CD4-positive, alpha-beta memory T cell (primary cell): ENCODE measurements at regions not wholly inside any gene's neighbourhood (a gene's known extent, or its start where the extent isn't known, plus 50 kb on each side); places are given as distances from the start of the nearest gene placed in this dataset.
"Not testable (repeated sequence)": the region's sequence is repeated elsewhere in the genome, so short reads cannot be mapped to it uniquely, and the experiment has no call there.

Experiments used
- CTCF ChIA-PET: fragments of 350-600 bp; sonication (Branson Sonifier 250); formaldehyde crosslinking; loops from one replicate; lab custom pipeline; 2021; ENCODE audit warnings: inconsistent platforms; ENCODE audit not compliant: partially characterized antibody; lab: Charles Lee
- POLR2A ChIA-PET: fragments of 350-600 bp; sonication (Branson Sonifier 250); formaldehyde crosslinking; loops from one replicate; lab custom pipeline; 2021; ENCODE audit not compliant: partially characterized antibody; lab: Charles Lee
- DNase-seq, 5 donors: peaks; one replicate each; pipeline versions ENCODE4 v3.0.0 to v3.0.0-alpha.2; 2020 to 2022; ENCODE audit warnings: mixed read lengths in 1 of 5
- H3K27ac ChIP-seq: one replicate; pipeline ENCODE4 v1.7.0; 2013; ENCODE audit warnings: low read depth, low read length
- H3K27me3 ChIP-seq: 2 replicates; pipeline ENCODE4 v1.7.0; 2013; ENCODE audit warnings: mild to moderate bottlenecking, low read length, moderate library complexity; ENCODE audit not compliant: insufficient read depth
- H3K36me3 ChIP-seq: 2 replicates; pipeline ENCODE4 v1.7.0; 2013; ENCODE audit warnings: mild to moderate bottlenecking, low read length, moderate library complexity; ENCODE audit not compliant: insufficient read depth
- H3K4me1 ChIP-seq: 2 replicates; pipeline ENCODE4 v1.7.0; 2013; ENCODE audit warnings: mild to moderate bottlenecking, low read length, moderate library complexity; ENCODE audit not compliant: insufficient read depth
- H3K4me3 ChIP-seq, 2 donors: one replicate each; pipeline ENCODE4 v1.7.0; 2013; ENCODE audit warnings: low read length in 2 of 2, mild to moderate bottlenecking in 1 of 2
- H3K9me3 ChIP-seq, 2 donors: one replicate each; pipeline ENCODE4 v1.7.0; 2013; ENCODE audit warnings: low read length in 2 of 2, control low read depth in 1 of 2; ENCODE audit not compliant: control insufficient read depth in 1 of 2
- H3K27ac Mint-ChIP-seq, 7 donors: one replicate each; pipeline ENCODE4 v1.8.0; 2020 to 2021; ENCODE audit warnings: mixed read lengths in 7 of 7, mild to moderate bottlenecking in 6 of 7, inconsistent platforms in 3 of 7, moderate library complexity in 3 of 7
- H3K27me3 Mint-ChIP-seq, 2 donors: one replicate each; pipeline ENCODE4 v1.8.0; 2020 to 2021; ENCODE audit warnings: mixed read lengths in 2 of 2
- H3K36me3 Mint-ChIP-seq, 2 donors: one replicate each; pipeline ENCODE4 v1.8.0; 2020 to 2021; ENCODE audit warnings: mixed read lengths in 2 of 2, inconsistent platforms in 1 of 2, mild to moderate bottlenecking in 1 of 2
- H3K4me1 Mint-ChIP-seq, 4 donors: one replicate each; pipeline ENCODE4 v1.8.0; 2020 to 2021; ENCODE audit warnings: mixed read lengths in 4 of 4, mild to moderate bottlenecking in 1 of 4
- H3K4me3 Mint-ChIP-seq, 8 donors: one replicate each; pipeline ENCODE4 v1.8.0; 2020 to 2021; ENCODE audit warnings: mixed read lengths in 8 of 8, mild to moderate bottlenecking in 7 of 8, moderate library complexity in 6 of 8, inconsistent platforms in 3 of 8
- H3K9me3 Mint-ChIP-seq, 8 donors: one replicate each; pipeline ENCODE4 v1.8.0; 2020 to 2021; ENCODE audit warnings: mixed read lengths in 8 of 8, mild to moderate bottlenecking in 5 of 8, inconsistent platforms in 3 of 8, moderate library complexity in 1 of 8
- intact Hi-C: fragments of 100-400 bp; cut with micrococcal nuclease; formaldehyde crosslinking; loops from one replicate; pipeline ENCODE4 v1.15.1; 2023

- Mint-ChIP-seq H3K4me1 (peaks cover 19 to 60% (median 39%) of the 10 kb centered on the region in 4 donors), H3K27ac (peak overlapping the region in 1 of 7 donors; percentile 38), H3K4me3 (no peak overlapping the region), H3K27me3 (no peaks in the 10 kb centered on the region), H3K36me3 (peaks cover 9 to 10% of the 10 kb centered on the region in 2 donors), H3K9me3 (no peaks in the 10 kb centered on the region)
- CTCF ChIA-PET, result no interaction called here
- intact Hi-C loops, result no loop called here
- no peak for DNase-seq
- H3K36me3 ChIP-seq, result no peaks in the 10 kb centered on the region
- H3K27ac ChIP-seq, result no peak overlapping the region
- no peak overlapping the region for H3K4me3 ChIP-seq
- no peaks in the 10 kb centered on the region for H3K4me1 ChIP-seq
- no peaks in the 10 kb centered on the region for H3K9me3 ChIP-seq
- POLR2A ChIA-PET, result no interaction called here
- H3K27me3 ChIP-seq, result no peaks in the 10 kb centered on the region
Observed at GRCh38 chr10:45564303-45564959, 108.1 kb downstream of the ZFAND4 start.

- ChIA-PET POLR2A (no interaction called here), CTCF (no interaction called here)
- no peak for DNase-seq
- Histone ChIP-seq H3K27ac (no peak overlapping the region), H3K4me1 (peaks cover 22% of the 10 kb centered on the region), H3K36me3 (no peaks in the 10 kb centered on the region), H3K27me3 (no peaks in the 10 kb centered on the region), H3K4me3 (no peak overlapping the region), H3K9me3 (no peaks in the 10 kb centered on the region)
- intact Hi-C loops, result no loop called here
- Mint-ChIP-seq H3K36me3 (peaks cover 6 to 9% of the 10 kb centered on the region in 2 donors), H3K9me3 (no peaks in the 10 kb centered on the region), H3K4me1 (peaks cover 28 to 70% (median 50%) of the 10 kb centered on the region in 4 donors), H3K27ac (peak overlapping the region in 1 of 7 donors; percentile 8), H3K27me3 (no peaks in the 10 kb centered on the region), H3K4me3 (no peak overlapping the region)
Observed at GRCh38 chr10:45561952-45562351, 110.6 kb downstream of the ZFAND4 start.

- CTCF ChIA-PET, result no interaction called here
- Mint-ChIP-seq H3K27ac (no peak overlapping the region), H3K4me3 (no peak overlapping the region), H3K9me3 (no peaks in the 10 kb centered on the region), H3K27me3 (no peaks in the 10 kb centered on the region), H3K4me1 (peaks cover 27 to 72% (median 49%) of the 10 kb centered on the region in 4 donors), H3K36me3 (peaks cover 6 to 11% of the 10 kb centered on the region in 2 donors)
- intact Hi-C loops, result no loop called here
- Histone ChIP-seq H3K9me3 (no peaks in the 10 kb centered on the region), H3K4me3 (no peak overlapping the region), H3K27me3 (no peaks in the 10 kb centered on the region), H3K4me1 (peaks cover 22% of the 10 kb centered on the region), H3K36me3 (no peaks in the 10 kb centered on the region), H3K27ac (no peak overlapping the region)
- DNase-seq, result no peak
- POLR2A ChIA-PET, result no interaction called here
Observed at GRCh38 chr10:45560262-45560661, 112.3 kb downstream of the ZFAND4 start.

DNA sequence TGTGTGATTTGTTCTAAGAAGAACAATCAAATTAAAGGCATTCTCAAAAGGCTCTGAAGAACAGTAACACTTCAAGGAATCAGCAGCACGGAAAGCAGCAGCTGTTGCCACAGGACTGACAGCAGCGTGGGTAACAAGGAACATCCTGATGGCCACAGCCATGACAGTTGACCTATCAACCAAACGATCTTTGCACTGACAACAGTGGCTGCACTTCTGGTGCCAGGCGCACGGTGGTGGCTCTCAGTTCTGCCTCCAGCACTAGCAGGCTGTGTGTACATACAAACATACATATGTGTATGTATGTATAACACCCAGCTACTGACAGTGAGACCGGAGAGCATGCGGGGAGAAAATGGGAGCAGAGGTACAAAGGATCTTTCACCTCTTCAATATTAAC lies 114.1 kb downstream of the ZFAND4 start:
- Histone ChIP-seq H3K4me1 (peaks cover 22% of the 10 kb centered on the region), H3K36me3 (no peaks in the 10 kb centered on the region), H3K4me3 (no peak overlapping the region), H3K27ac (no peak overlapping the region), H3K9me3 (no peaks in the 10 kb centered on the region), H3K27me3 (no peaks in the 10 kb centered on the region)
- peak overlapping the region in 5 of 7 donors; percentile 8 to 82 (median 50) for H3K27ac Mint-ChIP-seq
- no peak for DNase-seq
- H3K27me3 Mint-ChIP-seq, result no peaks in the 10 kb centered on the region
- peaks cover 9 to 13% of the 10 kb centered on the region in 2 donors for H3K36me3 Mint-ChIP-seq
- peak overlapping the region in 4 of 8 donors; percentile 4 to 68 (median 42) for H3K4me3 Mint-ChIP-seq
- CTCF ChIA-PET, result interaction anchor here (1.6 kb wide), 1 partner anchor 15 kb away, joined by 4 read pairs; no protein-coding TSS in a partner anchor
- POLR2A ChIA-PET, result no interaction called here
- no peaks in the 10 kb centered on the region for H3K9me3 Mint-ChIP-seq
- intact Hi-C loops, result no loop called here
- H3K4me1 Mint-ChIP-seq, result peaks cover 23 to 55% (median 39%) of the 10 kb centered on the region in 4 donors

DNA sequence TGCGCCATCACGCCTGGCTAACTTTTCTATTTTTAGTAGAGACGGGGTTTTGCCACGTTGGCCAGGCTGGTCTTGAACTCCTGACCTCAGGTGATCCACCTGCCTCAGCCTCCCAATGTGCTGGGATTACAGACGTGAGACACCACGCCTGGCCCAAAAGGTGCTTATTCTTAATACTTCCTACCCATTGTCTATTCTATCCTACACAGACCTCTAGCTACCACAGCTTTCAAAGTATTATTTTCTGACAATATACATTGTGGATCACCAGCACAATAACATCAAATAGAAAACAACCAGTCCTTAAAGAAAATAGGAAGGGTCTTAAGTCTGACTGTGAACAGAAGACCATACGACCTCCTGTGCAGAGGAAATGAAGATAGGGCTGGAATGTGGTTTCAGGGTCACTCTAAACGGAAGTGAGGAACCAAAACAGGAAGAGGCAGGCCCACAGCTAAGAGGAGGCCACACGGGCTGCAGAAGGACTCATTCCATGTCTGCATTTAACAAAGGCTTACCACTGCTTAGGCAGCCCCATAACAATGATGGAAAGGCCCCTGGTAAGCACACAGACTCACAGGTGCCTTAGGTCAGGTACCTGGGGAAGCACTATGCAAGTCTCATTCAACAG lies 115.2 kb downstream of the ZFAND4 start:
- intact Hi-C loops, result no loop called here
- ChIA-PET CTCF (interaction anchor here (1.6 kb wide), 1 partner anchor 14 kb away, joined by 4 read pairs; no protein-coding TSS in a partner anchor), POLR2A (no interaction called here)
- no peak overlapping the region for H3K27ac ChIP-seq
- H3K4me3 Mint-ChIP-seq, result peak overlapping the region; percentile 36 to 79 (median 68)
- no peak overlapping the region for H3K4me3 ChIP-seq
- DNase-seq, result no peak
- no peaks in the 10 kb centered on the region for H3K27me3 Mint-ChIP-seq
- H3K27ac Mint-ChIP-seq, result peak overlapping the region in 5 of 7 donors; percentile 38 to 81 (median 54)
- H3K9me3 ChIP-seq, result no peaks in the 10 kb centered on the region
- H3K36me3 Mint-ChIP-seq, result peaks cover 9 to 16% of the 10 kb centered on the region in 2 donors
- H3K36me3 ChIP-seq, result no peaks in the 10 kb centered on the region
- H3K27me3 ChIP-seq, result no peaks in the 10 kb centered on the region
- H3K9me3 Mint-ChIP-seq, result no peaks in the 10 kb centered on the region
- peaks cover 25 to 52% (median 39%) of the 10 kb centered on the region in 4 donors for H3K4me1 Mint-ChIP-seq
- H3K4me1 ChIP-seq, result peaks cover 22% of the 10 kb centered on the region

DNA sequence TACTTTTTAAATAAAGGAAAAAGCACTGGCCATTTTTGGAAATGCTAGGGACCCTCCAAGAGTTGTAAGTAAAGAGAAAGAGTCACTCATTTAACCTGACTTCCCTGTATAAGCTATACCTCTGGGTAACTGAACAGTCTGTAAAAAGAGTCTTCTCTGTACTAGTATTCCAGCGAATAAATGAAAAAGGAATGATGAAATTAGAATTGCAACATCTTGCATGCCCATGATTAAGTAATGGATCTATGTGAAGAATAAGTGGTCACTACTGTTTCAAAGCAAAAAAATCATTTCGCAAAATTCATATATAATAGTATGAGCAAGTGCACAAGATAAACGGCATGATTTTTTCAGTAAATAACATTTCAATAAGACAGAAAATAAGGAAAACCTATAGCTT lies 116.8 kb downstream of the ZFAND4 start:
- H3K9me3 Mint-ChIP-seq, result no peaks in the 10 kb centered on the region
- ChIA-PET CTCF (no interaction called here), POLR2A (no interaction called here)
- no peaks in the 10 kb centered on the region for H3K27me3 Mint-ChIP-seq
- H3K27ac Mint-ChIP-seq, result peak overlapping the region in 1 of 7 donors; percentile 27
- peaks cover 10 to 22% of the 10 kb centered on the region in 2 donors for H3K36me3 Mint-ChIP-seq
- Histone ChIP-seq H3K27ac (no peak overlapping the region), H3K36me3 (no peaks in the 10 kb centered on the region), H3K27me3 (no peaks in the 10 kb centered on the region), H3K9me3 (no peaks in the 10 kb centered on the region), H3K4me1 (peaks cover 22% of the 10 kb centered on the region), H3K4me3 (no peak overlapping the region)
- peaks cover 22 to 52% (median 36%) of the 10 kb centered on the region in 4 donors for H3K4me1 Mint-ChIP-seq
- no peak overlapping the region for H3K4me3 Mint-ChIP-seq
- DNase-seq, result no peak
- intact Hi-C loops, result no loop called here

GRCh38 chr10:45555332-45555731 lies 117.2 kb downstream of the ZFAND4 start:
- DNase-seq, H3K36me3 ChIP-seq, intact Hi-C loops, H3K27me3 Mint-ChIP-seq, H3K27ac ChIP-seq, CTCF ChIA-PET, H3K27ac Mint-ChIP-seq, H3K9me3 Mint-ChIP-seq, H3K4me3 Mint-ChIP-seq, H3K27me3 ChIP-seq, H3K9me3 ChIP-seq, POLR2A ChIA-PET, H3K4me3 ChIP-seq: not testable (repeated sequence)
- Mint-ChIP-seq H3K4me1 (peaks cover 22 to 55% (median 38%) of the 10 kb centered on the region in 4 donors), H3K36me3 (peaks cover 14 to 24% of the 10 kb centered on the region in 2 donors)
- H3K4me1 ChIP-seq, result peaks cover 22% of the 10 kb centered on the region
